Thyroid gland (tissue), 4 donors: ENCODE measurements at regions not wholly inside any gene's neighbourhood (a gene's known extent, or its start where the extent isn't known, plus 50 kb on each side); places are given as distances from the start of the nearest gene placed in this dataset.

Source experiments
- CTCF ChIP-seq, 6 experiments: fragments of 200-600 bp in 3 of 6; fragments of 450-650 bp in 3 of 6; sonication (generic) in 3 of 6; IDR thresholded peaks; one replicate each; pipeline ENCODE4 v1.5.1; 2016 to 2019; ENCODE audit warnings: antibody characterized with exemption in 6 of 6, mild to moderate bottlenecking in 2 of 6, inconsistent platforms in 1 of 6, moderate library complexity in 1 of 6
- POLR2A ChIP-seq, 2 donors: fragments of 450-650 bp; IDR thresholded peaks; one replicate each; pipeline ENCODE4 v1.6.1; 2017; ENCODE audit warnings: antibody characterized with exemption in 2 of 2, mild to moderate bottlenecking in 2 of 2, moderate library complexity in 1 of 2

DNA sequence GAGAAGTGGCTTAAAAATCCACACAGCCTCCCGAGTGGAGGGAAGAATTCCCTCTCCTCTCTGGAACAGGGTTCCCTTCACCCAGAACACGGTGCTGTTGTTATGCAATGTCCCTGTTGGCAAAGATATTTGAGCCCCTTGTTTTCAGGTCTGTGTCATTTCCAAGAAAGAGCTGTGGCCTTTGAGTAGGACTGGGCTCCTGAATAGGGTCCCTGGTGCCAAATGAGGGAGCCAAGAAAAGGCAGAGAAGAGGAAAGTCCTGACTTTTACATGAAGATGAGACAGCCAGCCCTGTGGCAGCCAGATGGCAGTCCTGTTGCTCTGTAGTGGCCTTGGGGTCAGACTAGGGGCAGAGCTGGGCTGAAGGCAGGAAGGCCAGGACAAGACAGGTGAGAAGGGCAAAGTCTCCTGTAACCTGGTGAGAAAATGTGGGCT, 51.2 kb upstream of the ELF5 start:
- TF ChIP-seq CTCF (IDR thresholded peaks at IDR 0.05) = no peak
- no peak for TF ChIP-seq POLR2A (IDR thresholded peaks at IDR 0.05)
